Activated T-helper 17 cell treated with anti-CD3 and anti-CD28 coated beads, Interleukin-2, amount 50 U/mL, for 72 hours (primary cell): ENCODE measurements at regions not wholly inside any gene's neighbourhood (a gene's known extent, or its start where the extent isn't known, plus 50 kb on each side); places are given as distances from the start of the nearest gene placed in this dataset.

ENCODE experiments used
- ATAC-seq: fragments of 150-1000 bp; cut with Tn5 transposase; replicated peaks from 2 replicates; pipeline ENCODE4 v1.10.0; 2021; ENCODE audit warnings: mild to moderate bottlenecking, moderate library complexity
- H3K27ac Mint-ChIP-seq: one replicate; pipeline ENCODE4 v1.8.0; 2022; ENCODE audit warnings: mixed read lengths
- H3K27me3 Mint-ChIP-seq: one replicate; pipeline ENCODE4 v1.8.0; 2022; ENCODE audit warnings: mixed read lengths
- H3K36me3 Mint-ChIP-seq: one replicate; pipeline ENCODE4 v1.8.0; 2022; ENCODE audit warnings: low read depth, mild to moderate bottlenecking, mixed read lengths
- H3K4me1 Mint-ChIP-seq: one replicate; pipeline ENCODE4 v1.8.0; 2022; ENCODE audit warnings: mixed read lengths
- H3K4me3 Mint-ChIP-seq: one replicate; pipeline ENCODE4 v1.8.0; 2022; ENCODE audit warnings: mild to moderate bottlenecking, mixed read lengths
- H3K9me3 Mint-ChIP-seq: one replicate; pipeline ENCODE4 v1.8.0; 2022; ENCODE audit warnings: mixed read lengths

DNA sequence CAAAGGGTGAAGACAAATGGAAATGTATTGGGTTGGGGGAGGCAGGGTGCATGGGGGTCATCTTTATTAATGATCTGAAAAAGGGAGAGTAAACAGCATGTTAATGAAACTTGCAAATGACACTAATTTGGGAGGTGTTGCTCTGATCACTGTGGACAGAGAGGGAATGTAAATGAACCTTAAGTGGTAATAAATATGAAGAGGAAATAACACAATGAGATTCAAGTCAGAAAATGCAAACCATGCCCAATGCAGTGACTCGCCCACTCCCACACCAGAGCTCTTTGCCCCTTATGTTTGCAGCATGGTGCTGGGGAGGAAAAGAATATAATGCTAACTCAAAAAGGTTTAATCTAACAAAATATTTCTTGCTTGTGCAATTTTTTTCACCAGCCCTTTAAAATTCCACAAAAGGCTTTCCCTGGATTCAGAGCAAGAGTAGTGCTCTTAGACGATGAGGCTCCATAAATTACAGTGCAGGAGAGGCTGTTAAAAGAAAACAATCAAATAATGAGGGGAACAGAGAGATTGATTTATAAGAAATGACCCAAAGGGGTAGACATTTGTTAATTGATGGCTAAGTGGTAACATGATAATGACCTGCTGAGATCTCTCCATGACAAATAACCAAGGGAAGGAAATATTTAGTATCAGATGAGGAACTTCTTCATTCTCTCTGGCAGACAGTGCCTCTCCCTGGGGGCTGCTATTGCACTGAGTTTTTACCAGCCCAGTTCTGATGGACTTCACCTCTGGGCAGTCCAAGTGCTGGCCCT is 210.0 kb upstream of the PPP2R3A start:
- no peaks in the 10 kb centered on the region for H3K27me3 Mint-ChIP-seq
- H3K36me3 Mint-ChIP-seq, result no peaks in the 10 kb centered on the region
- no peaks in the 10 kb centered on the region for H3K9me3 Mint-ChIP-seq
- no peak overlapping the region for H3K4me3 Mint-ChIP-seq
- no peaks in the 10 kb centered on the region for H3K4me1 Mint-ChIP-seq
- no peak overlapping the region for H3K27ac Mint-ChIP-seq
- no peak for ATAC-seq

GRCh38 chr3:135756106-135756668 is 209.3 kb upstream of the PPP2R3A start:
- Mint-ChIP-seq H3K4me1 (no peaks in the 10 kb centered on the region), H3K27ac (no peak overlapping the region), H3K36me3 (no peaks in the 10 kb centered on the region), H3K27me3 (no peaks in the 10 kb centered on the region), H3K4me3 (no peak overlapping the region), H3K9me3 (no peaks in the 10 kb centered on the region)
- no peak for ATAC-seq

DNA sequence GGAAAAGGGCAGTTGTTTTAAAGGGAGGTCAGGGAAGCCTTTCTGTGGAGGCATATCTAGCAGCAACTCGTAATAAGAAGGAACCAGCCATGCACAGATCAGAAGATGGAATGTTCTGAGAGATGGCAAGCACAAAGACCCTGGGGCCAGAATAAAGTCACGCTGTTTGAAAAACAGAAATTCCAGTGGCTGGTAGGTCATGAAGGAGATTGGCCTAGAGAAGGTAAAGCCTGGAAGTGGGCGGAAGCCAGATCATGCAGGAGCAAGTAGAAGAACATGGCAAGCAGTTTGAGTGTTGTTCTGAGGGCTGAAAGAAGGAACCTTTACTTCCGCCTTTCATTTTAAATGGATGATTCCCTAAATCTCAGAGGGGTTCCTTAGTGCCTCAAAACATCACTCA is 208.1 kb upstream of the PPP2R3A start:
- no peak overlapping the region for H3K4me3 Mint-ChIP-seq
- no peaks in the 10 kb centered on the region for H3K27me3 Mint-ChIP-seq
- no peaks in the 10 kb centered on the region for H3K36me3 Mint-ChIP-seq
- ATAC-seq, result no peak
- no peaks in the 10 kb centered on the region for H3K4me1 Mint-ChIP-seq
- no peak overlapping the region for H3K27ac Mint-ChIP-seq
- H3K9me3 Mint-ChIP-seq, result no peaks in the 10 kb centered on the region

- Mint-ChIP-seq H3K4me1 (no peaks in the 10 kb centered on the region), H3K27me3 (peaks cover 5% of the 10 kb centered on the region), H3K36me3 (no peaks in the 10 kb centered on the region), H3K4me3 (no peak overlapping the region), H3K27ac (no peak overlapping the region), H3K9me3 (no peaks in the 10 kb centered on the region)
- no peak for ATAC-seq
These were observed 206.6 kb upstream of the PPP2R3A start for GRCh38 chr3:135758961-135759360.

DNA sequence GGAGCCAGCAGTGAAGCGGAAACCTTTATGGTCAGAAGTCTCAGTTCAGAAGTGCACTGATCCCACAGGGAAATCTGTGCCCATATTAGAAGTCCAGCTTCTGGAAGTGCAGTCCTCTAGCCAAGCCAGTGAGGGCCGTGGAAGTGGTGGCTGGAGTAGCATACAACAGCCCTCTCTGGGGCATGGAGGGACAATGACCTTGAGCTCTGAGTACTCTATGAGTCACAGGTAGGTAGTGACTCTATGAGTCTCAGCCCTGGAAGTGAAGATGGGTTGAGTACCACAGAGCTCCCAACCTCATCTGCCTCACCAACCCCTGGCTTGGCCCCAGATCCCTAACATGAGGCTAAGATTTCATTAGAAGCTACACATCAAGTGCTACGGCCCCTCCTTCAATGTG is 205.9 kb upstream of the PPP2R3A start:
- Mint-ChIP-seq H3K4me1 (no peaks in the 10 kb centered on the region), H3K9me3 (no peaks in the 10 kb centered on the region), H3K27me3 (peaks cover 5% of the 10 kb centered on the region), H3K4me3 (no peak overlapping the region), H3K27ac (no peak overlapping the region), H3K36me3 (no peaks in the 10 kb centered on the region)
- peak; percentile 23 for ATAC-seq

GRCh38 chr3:135760581-135760980 is 204.9 kb upstream of the PPP2R3A start:
- H3K27ac Mint-ChIP-seq, result no peak overlapping the region
- H3K4me1 Mint-ChIP-seq, result no peaks in the 10 kb centered on the region
- H3K4me3 Mint-ChIP-seq, result no peak overlapping the region
- H3K27me3 Mint-ChIP-seq, result peaks cover 5% of the 10 kb centered on the region
- peaks cover 1% of the 10 kb centered on the region for H3K9me3 Mint-ChIP-seq
- no peaks in the 10 kb centered on the region for H3K36me3 Mint-ChIP-seq
- ATAC-seq, result no peak

DNA sequence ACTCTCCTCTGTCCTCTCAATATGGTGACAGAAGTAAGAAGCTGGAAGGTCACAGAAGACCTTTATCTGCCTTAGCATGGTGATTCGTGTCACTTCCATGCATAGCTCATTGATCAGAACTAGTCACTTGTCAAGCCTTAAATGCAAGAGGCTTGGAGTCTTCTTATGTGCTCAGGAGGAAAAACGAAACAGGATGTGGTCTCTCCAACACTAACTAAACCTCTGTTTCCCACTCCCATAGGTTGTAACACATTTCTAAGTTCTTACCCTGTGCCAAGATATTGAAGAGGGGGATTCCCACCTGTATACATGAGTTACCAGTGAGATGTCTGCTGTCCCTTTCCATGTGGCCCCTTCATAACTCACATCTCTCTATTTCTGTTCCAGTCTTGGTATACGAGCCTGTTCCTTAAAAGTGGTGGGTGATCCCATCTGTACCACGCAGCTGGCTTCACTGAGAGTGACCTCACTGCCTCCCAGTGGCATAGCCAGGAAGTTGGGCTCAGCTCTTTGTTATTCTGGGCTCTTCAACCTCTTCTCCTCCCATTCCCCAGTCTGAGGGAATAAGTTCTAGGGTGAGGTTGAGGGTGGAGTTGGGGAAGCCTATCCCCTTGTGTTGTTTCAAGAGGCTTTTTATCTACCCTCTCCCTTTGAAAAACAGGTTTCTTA is 203.2 kb upstream of the PPP2R3A start:
- no peak overlapping the region for H3K4me3 Mint-ChIP-seq
- no peaks in the 10 kb centered on the region for H3K4me1 Mint-ChIP-seq
- no peaks in the 10 kb centered on the region for H3K36me3 Mint-ChIP-seq
- H3K9me3 Mint-ChIP-seq, result peaks cover 5% of the 10 kb centered on the region
- peaks cover 5% of the 10 kb centered on the region for H3K27me3 Mint-ChIP-seq
- no peak for ATAC-seq
- H3K27ac Mint-ChIP-seq, result no peak overlapping the region

GRCh38 chr3:135766115-135766514 is 199.4 kb upstream of the PPP2R3A start:
- H3K27ac Mint-ChIP-seq, result no peak overlapping the region
- H3K4me3 Mint-ChIP-seq, result no peak overlapping the region
- H3K36me3 Mint-ChIP-seq, result no peaks in the 10 kb centered on the region
- ATAC-seq, result no peak
- H3K4me1 Mint-ChIP-seq, result no peaks in the 10 kb centered on the region
- H3K9me3 Mint-ChIP-seq, result peaks cover 7% of the 10 kb centered on the region
- H3K27me3 Mint-ChIP-seq, result peaks cover 12% of the 10 kb centered on the region

GRCh38 chr3:135771760-135772159 is 193.8 kb upstream of the PPP2R3A start:
- Mint-ChIP-seq H3K27ac (no peak overlapping the region), H3K4me1 (no peaks in the 10 kb centered on the region), H3K9me3 (peaks cover 7% of the 10 kb centered on the region), H3K4me3 (no peak overlapping the region), H3K27me3 (peaks cover 11% of the 10 kb centered on the region), H3K36me3 (no peaks in the 10 kb centered on the region)
- ATAC-seq, result no peak

DNA sequence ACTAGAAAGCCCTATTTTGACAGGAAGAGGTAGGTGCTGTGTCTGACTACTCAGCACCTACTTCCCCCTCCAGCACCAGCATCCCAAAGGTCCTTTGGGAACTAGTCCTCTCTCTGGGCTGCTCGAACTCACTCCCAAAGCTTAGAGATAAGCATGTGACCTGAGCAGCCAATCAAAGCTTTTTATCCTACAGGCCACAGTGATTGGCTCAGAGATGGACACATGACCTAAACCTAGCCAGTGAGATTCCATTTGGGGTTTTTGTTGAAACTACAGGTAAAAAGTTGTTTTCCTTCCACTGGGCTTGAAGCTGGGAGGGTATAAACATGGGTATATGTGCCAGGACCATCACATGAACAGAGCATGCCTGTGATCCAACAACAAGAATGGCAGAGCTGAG is 186.5 kb upstream of the PPP2R3A start:
- Mint-ChIP-seq H3K36me3 (no peaks in the 10 kb centered on the region), H3K9me3 (peaks cover 10% of the 10 kb centered on the region), H3K4me1 (no peaks in the 10 kb centered on the region), H3K27ac (no peak overlapping the region), H3K4me3 (no peak overlapping the region), H3K27me3 (no peaks in the 10 kb centered on the region)
- ATAC-seq, result no peak

DNA sequence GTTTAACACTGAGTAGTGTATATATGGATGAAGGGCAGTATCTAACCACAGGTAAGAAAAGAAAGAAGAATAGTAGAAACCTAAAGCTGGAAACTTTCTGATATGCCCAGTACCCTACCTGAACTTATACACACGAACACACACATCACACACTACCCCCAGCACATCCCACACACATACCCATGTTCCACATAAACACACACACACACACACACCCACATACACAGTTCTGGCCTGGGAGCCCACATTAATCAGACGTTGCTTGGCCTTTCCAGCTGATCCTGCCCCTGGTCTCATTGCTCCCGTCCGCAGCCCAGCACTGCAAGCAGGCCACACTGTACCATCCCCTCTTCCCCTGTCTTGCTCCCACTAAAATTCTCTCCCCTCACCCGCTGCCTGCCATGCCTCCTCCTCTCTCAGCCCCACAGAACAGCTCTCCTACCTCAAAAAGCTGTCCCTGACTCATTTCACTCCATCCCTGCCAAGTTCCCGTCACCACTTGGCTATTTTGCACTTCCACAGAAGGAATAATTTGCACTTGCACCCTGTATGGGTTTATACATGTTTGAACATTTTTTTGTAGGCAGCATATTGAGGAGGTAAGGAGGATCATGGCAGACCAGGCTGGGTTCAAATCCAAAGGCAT is 185.8 kb upstream of the PPP2R3A start:
- Mint-ChIP-seq H3K4me3 (no peak overlapping the region), H3K27me3 (no peaks in the 10 kb centered on the region), H3K27ac (no peak overlapping the region), H3K4me1 (no peaks in the 10 kb centered on the region), H3K9me3 (peaks cover 10% of the 10 kb centered on the region), H3K36me3 (no peaks in the 10 kb centered on the region)
- no peak for ATAC-seq

DNA sequence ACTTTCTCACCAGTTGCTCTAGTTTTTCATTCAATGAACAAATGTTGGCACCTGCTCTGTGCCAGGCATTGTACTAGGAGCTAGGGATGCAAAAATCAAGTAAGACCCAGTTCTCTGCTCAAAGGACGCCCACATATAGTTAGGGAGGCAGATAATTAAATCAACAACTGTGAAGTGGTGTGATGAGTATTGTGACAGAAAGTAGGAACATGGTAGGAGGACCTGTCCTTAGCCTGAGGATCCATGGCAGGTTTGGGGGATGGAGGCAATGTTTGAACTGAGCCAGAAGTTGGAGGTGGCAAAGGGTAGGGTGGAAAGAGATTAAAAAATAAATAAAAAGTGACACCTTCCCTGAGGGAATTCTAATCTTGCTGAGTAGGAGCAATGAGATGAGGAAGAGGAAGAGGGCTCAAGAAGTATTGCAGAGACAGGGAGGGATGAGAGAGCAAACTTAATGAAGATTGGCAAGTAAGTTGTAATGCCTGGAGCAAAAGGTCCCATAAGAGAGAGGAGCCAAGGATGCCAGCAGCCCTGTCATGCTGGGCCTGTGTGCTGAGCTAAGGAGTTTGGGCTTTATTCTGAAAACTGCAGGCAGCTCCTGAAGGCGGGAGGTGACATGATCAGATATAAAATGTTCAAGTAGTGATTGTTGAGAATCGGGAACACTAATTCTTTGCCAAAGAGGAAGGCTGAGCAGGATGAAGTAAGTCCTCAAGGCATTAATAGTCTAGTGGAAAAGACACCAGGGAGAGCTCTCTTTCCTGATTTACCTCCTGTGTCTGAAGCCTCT is 184.3 kb upstream of the PPP2R3A start:
- Mint-ChIP-seq H3K36me3 (no peaks in the 10 kb centered on the region), H3K27ac (no peak overlapping the region), H3K4me1 (no peaks in the 10 kb centered on the region), H3K27me3 (no peaks in the 10 kb centered on the region), H3K9me3 (peaks cover 7% of the 10 kb centered on the region), H3K4me3 (no peak overlapping the region)
- no peak for ATAC-seq

- Mint-ChIP-seq H3K4me1 (no peaks in the 10 kb centered on the region), H3K27me3 (no peaks in the 10 kb centered on the region), H3K9me3 (peaks cover 8% of the 10 kb centered on the region), H3K36me3 (no peaks in the 10 kb centered on the region), H3K27ac (no peak overlapping the region), H3K4me3 (no peak overlapping the region)
- no peak for ATAC-seq
These were observed 181.0 kb upstream of the PPP2R3A start for GRCh38 chr3:135784557-135784956.

GRCh38 chr3:135788146-135788545 is 177.4 kb upstream of the PPP2R3A start:
- no peak for ATAC-seq
- no peaks in the 10 kb centered on the region for H3K27me3 Mint-ChIP-seq
- H3K27ac Mint-ChIP-seq, result no peak overlapping the region
- H3K4me3 Mint-ChIP-seq, result no peak overlapping the region
- peaks cover 3% of the 10 kb centered on the region for H3K9me3 Mint-ChIP-seq
- H3K4me1 Mint-ChIP-seq, result no peaks in the 10 kb centered on the region
- H3K36me3 Mint-ChIP-seq, result no peaks in the 10 kb centered on the region
